ENCODE measurements at regions not wholly inside any gene's neighbourhood (a gene's known extent, or its start where the extent isn't known, plus 50 kb on each side); places are given as distances from the start of the nearest gene placed in this dataset.

DNA sequence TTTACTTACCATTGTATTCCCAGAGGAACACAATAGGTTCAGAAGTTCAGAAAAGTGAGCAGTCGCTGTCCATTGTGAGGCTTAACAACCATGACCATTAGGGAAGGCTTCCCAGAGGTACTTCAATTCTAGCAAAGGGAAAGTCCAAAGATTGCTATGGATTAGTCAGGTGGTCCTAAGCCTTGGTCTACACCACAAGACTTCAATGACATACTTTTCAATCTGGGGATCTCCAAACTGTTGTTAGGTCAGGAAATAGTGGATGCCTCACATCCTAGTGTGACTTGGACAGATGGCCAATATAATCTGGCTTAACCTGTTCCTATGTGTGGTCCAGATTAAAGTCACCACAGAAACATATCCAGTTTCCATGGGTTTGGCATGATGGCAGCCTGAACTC is 118.0 kb downstream of the SPCS3 start:
- H3K27ac ChIP-seq (replicated peaks) = no peak overlapping the region
- no peaks in the 10 kb centered on the region for H3K27me3 ChIP-seq (ENCODE audit: insufficient read depth, poor library complexity, severe bottlenecking)
- TF ChIP-seq, protein P1, sequence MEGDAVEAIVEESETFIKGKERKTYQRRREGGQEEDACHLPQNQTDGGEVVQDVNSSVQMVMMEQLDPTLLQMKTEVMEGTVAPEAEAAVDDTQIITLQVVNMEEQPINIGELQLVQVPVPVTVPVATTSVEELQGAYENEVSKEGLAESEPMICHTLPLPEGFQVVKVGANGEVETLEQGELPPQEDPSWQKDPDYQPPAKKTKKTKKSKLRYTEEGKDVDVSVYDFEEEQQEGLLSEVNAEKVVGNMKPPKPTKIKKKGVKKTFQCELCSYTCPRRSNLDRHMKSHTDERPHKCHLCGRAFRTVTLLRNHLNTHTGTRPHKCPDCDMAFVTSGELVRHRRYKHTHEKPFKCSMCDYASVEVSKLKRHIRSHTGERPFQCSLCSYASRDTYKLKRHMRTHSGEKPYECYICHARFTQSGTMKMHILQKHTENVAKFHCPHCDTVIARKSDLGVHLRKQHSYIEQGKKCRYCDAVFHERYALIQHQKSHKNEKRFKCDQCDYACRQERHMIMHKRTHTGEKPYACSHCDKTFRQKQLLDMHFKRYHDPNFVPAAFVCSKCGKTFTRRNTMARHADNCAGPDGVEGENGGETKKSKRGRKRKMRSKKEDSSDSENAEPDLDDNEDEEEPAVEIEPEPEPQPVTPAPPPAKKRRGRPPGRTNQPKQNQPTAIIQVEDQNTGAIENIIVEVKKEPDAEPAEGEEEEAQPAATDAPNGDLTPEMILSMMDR (IDR thresholded peaks at IDR 0.05; ENCODE audit: insufficient read depth, low read length) = no peak
- TF ChIP-seq REST (IDR thresholded peaks at IDR 0.05; ENCODE audit: insufficient replicate concordance, low read depth) (no peak), SPI1 (IDR thresholded peaks at IDR 0.05; ENCODE audit: borderline replicate concordance, low read depth) (no peak), POLR2AphosphoS5 (IDR thresholded peaks at IDR 0.05; ENCODE audit: low read depth) (no peak), GABPA (IDR thresholded peaks at IDR 0.05; ENCODE audit: low read depth) (no peak)
- no peak overlapping the region for H3K4me3 ChIP-seq (replicated peaks; ENCODE audit: insufficient read depth, low read length)
- DNase-seq (ENCODE audit: low read depth in 1 of 2, low spot score in 1 of 2) = no peak

DNA sequence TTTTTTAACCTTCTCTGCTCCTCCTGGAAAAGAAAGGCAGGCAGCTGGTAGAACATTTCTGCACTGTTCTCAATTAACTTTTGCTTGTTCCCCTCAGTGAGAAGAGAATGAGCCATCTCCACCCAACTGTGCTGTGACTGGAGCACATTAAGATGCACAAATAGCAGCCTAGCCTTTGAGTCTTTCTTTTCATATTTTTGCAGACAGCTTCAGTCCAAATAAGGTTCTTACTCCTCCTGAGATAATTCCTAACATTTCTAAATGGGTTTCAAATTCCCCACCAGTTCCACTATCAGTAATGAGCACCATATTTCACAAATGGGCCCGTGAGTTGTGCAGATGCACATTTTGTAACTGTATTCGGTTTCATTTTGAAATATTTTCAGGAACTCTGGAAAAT is 118.6 kb downstream of the SPCS3 start:
- Histone ChIP-seq H3K4me3 (replicated peaks; ENCODE audit: insufficient read depth, low read length) (no peak overlapping the region), H3K27ac (replicated peaks) (no peak overlapping the region), H3K27me3 (ENCODE audit: insufficient read depth, poor library complexity, severe bottlenecking) (no peaks in the 10 kb centered on the region)
- TF ChIP-seq POLR2AphosphoS5 (IDR thresholded peaks at IDR 0.05; ENCODE audit: low read depth) = no peak
- TF ChIP-seq REST (IDR thresholded peaks at IDR 0.05; ENCODE audit: insufficient replicate concordance, low read depth) = no peak
- no peak for DNase-seq (ENCODE audit: low read depth in 1 of 2, low spot score in 1 of 2)

GRCh38 chr4:176439611-176440010 is 119.8 kb downstream of the SPCS3 start:
- TF ChIP-seq GABPA (IDR thresholded peaks at IDR 0.05; ENCODE audit: low read depth) (no peak), REST (IDR thresholded peaks at IDR 0.05; ENCODE audit: insufficient replicate concordance, low read depth) (no peak), SPI1 (IDR thresholded peaks at IDR 0.05; ENCODE audit: borderline replicate concordance, low read depth) (no peak), POLR2AphosphoS5 (IDR thresholded peaks at IDR 0.05; ENCODE audit: low read depth) (no peak)
- TF ChIP-seq, protein P1 (IDR thresholded peaks at IDR 0.05; ENCODE audit: insufficient read depth, low read length) = no peak
- no peak for DNase-seq (ENCODE audit: low read depth in 1 of 2, low spot score in 1 of 2)
- H3K27me3 ChIP-seq (ENCODE audit: insufficient read depth, poor library complexity, severe bottlenecking) = no peaks in the 10 kb centered on the region
- no peak overlapping the region for H3K27ac ChIP-seq (replicated peaks)
- no peak overlapping the region for H3K4me3 ChIP-seq (replicated peaks; ENCODE audit: insufficient read depth, low read length)

- H3K27me3 ChIP-seq (ENCODE audit: insufficient read depth, poor library complexity, severe bottlenecking) = no peaks in the 10 kb centered on the region
- no peak overlapping the region for H3K27ac ChIP-seq (replicated peaks)
- no peak overlapping the region for H3K4me3 ChIP-seq (replicated peaks; ENCODE audit: insufficient read depth, low read length)
- TF ChIP-seq REST (IDR thresholded peaks at IDR 0.05; ENCODE audit: insufficient replicate concordance, low read depth) (no peak), GABPA (IDR thresholded peaks at IDR 0.05; ENCODE audit: low read depth) (no peak), SPI1 (IDR thresholded peaks at IDR 0.05; ENCODE audit: borderline replicate concordance, low read depth) (no peak), POLR2AphosphoS5 (IDR thresholded peaks at IDR 0.05; ENCODE audit: low read depth) (no peak)
- TF ChIP-seq, protein P1 (IDR thresholded peaks at IDR 0.05; ENCODE audit: insufficient read depth, low read length) = no peak
- DNase-seq (ENCODE audit: low read depth in 1 of 2, low spot score in 1 of 2) = no peak
Measured at GRCh38 chr4:176440698-176441097, 120.9 kb downstream of the SPCS3 start.
